Neural cell (in vitro differentiated cells): ENCODE measurements at regions not wholly inside any gene's neighbourhood (a gene's known extent, or its start where the extent isn't known, plus 50 kb on each side); places are given as distances from the start of the nearest gene placed in this dataset.

ENCODE experiments used
- H2AFZ ChIP-seq: fragments of 200-600, 300-800 bp; sonication (generic), shearing (Covaris generic); 2 replicates; pipeline ENCODE4 v1.6.0; 2014; ENCODE audit warnings: low read depth, mild to moderate bottlenecking, antibody characterized with exemption, low read length, moderate library complexity
- H3F3A ChIP-seq: fragments of 200-600 bp; shearing (Covaris generic); 2 replicates; pipeline ENCODE4 v1.6.1; 2016; ENCODE audit warnings: mild to moderate bottlenecking, moderate library complexity, mixed read lengths, antibody characterized with exemption, low read length; ENCODE audit not compliant: insufficient read depth, poor library complexity, severe bottlenecking
- H3K27ac ChIP-seq: fragments of 200-600, 300-800 bp; sonication (generic), shearing (Covaris generic); 2 replicates; pipeline ENCODE4 v1.5.1; 2014; ENCODE audit warnings: mild to moderate bottlenecking, low read length, moderate library complexity
- H3K27me3 ChIP-seq: fragments of 300-800, 200-600 bp; sonication (generic), shearing (Covaris generic); 2 replicates; pipeline ENCODE4 v1.6.0; 2014; ENCODE audit warnings: mild to moderate bottlenecking, low read depth, low read length, moderate library complexity; ENCODE audit not compliant: insufficient read depth
- H3K36me3 ChIP-seq: fragments of 300-800, 200-600 bp; sonication (generic), shearing (Covaris generic); 2 replicates; pipeline ENCODE4 v1.5.1; 2014; ENCODE audit warnings: mild to moderate bottlenecking, antibody characterized with exemption, low read length, moderate library complexity; ENCODE audit not compliant: insufficient read depth
- H3K4me2 ChIP-seq: fragments of 300-800, 200-600 bp; sonication (generic), shearing (Covaris generic); 2 replicates; pipeline ENCODE4 v1.6.0; 2014; ENCODE audit warnings: mild to moderate bottlenecking, low read length
- H3K4me3 ChIP-seq: fragments of 300-800, 200-600 bp; sonication (generic), shearing (Covaris generic); 2 replicates; pipeline ENCODE4 v1.5.1; 2014; ENCODE audit warnings: mild to moderate bottlenecking, low read length, moderate library complexity
- H3K79me2 ChIP-seq: fragments of 200-600 bp; shearing (Covaris generic); replicated peaks from 2 replicates; pipeline ENCODE4 v1.6.0; 2014; ENCODE audit warnings: mild to moderate bottlenecking, low read length, moderate library complexity; ENCODE audit not compliant: insufficient read depth
- H3K9ac ChIP-seq: fragments of 300-800, 200-600 bp; sonication (generic), shearing (Covaris generic); 2 replicates; pipeline ENCODE4 v1.6.1; 2016; ENCODE audit warnings: mild to moderate bottlenecking, low read length, mixed read lengths
- H3K9me2 ChIP-seq: fragments of 200-600 bp; shearing (Covaris generic); 2 replicates; pipeline ENCODE4 v1.6.1; 2016; ENCODE audit warnings: mild to moderate bottlenecking, low read length, mixed read lengths; ENCODE audit not compliant: insufficient read depth
- H3K9me3 ChIP-seq: fragments of 200-600, 300-800 bp; sonication (generic), shearing (Covaris generic); 2 replicates; pipeline ENCODE4 v1.6.1; 2016; ENCODE audit warnings: mild to moderate bottlenecking, mixed run types, low read length, moderate library complexity, mixed read lengths
- H4K20me1 ChIP-seq: fragments of 200-600 bp; shearing (Covaris generic); 2 replicates; pipeline ENCODE4 v1.6.1; 2016; ENCODE audit warnings: mild to moderate bottlenecking, mixed run types; ENCODE audit not compliant: insufficient read depth
- CTCF ChIP-seq: fragments of 450-650 bp; IDR thresholded peaks from 2 replicates; pipeline ENCODE4 v1.5.1; 2014; ENCODE audit warnings: antibody characterized with exemption, mild to moderate bottlenecking, moderate library complexity; ENCODE audit not compliant: poor library complexity, severe bottlenecking
- EP300 ChIP-seq: fragments of 450-650 bp; conservative IDR thresholded peaks from 2 replicates; pipeline ENCODE4 v1.6.1; 2014; ENCODE audit warnings: antibody characterized with exemption, mild to moderate bottlenecking, moderate library complexity; ENCODE audit not compliant: poor library complexity, severe bottlenecking
- EZH2 ChIP-seq: fragments of 200-600, 300-800 bp; shearing (Covaris generic), sonication (generic); IDR thresholded peaks from 2 replicates; pipeline ENCODE4 v1.6.1; 2014; ENCODE audit warnings: antibody characterized with exemption, low read length, borderline replicate concordance, mild to moderate bottlenecking; ENCODE audit not compliant: insufficient read depth, poor library complexity, severe bottlenecking
- MXI1 ChIP-seq: fragments of 450-650 bp; conservative IDR thresholded peaks from 2 replicates; pipeline ENCODE4 v1.6.1; 2014; ENCODE audit warnings: antibody characterized with exemption, mild to moderate bottlenecking; ENCODE audit not compliant: poor library complexity, severe bottlenecking
- POLR2AphosphoS5 ChIP-seq: IDR thresholded peaks from 2 replicates; pipeline ENCODE4 v1.6.1; 2012
- RAD21 ChIP-seq: fragments of 450-650 bp; conservative IDR thresholded peaks from 2 replicates; pipeline ENCODE4 v1.6.1; 2014; ENCODE audit warnings: antibody characterized with exemption, mild to moderate bottlenecking, moderate library complexity
- SMC3 ChIP-seq: fragments of 450-650 bp; conservative IDR thresholded peaks from 2 replicates; pipeline ENCODE4 v1.6.1; 2014; ENCODE audit warnings: antibody characterized with exemption, mild to moderate bottlenecking, moderate library complexity; ENCODE audit not compliant: poor library complexity
- TAF1 ChIP-seq: IDR thresholded peaks from 2 replicates; pipeline ENCODE4 v1.6.1; 2012; ENCODE audit warnings: low read depth
- TF ChIP-seq, protein P1 (sequence below): IDR thresholded peaks from 2 replicates; pipeline ENCODE4 v1.6.1; 2012; ENCODE audit warnings: borderline replicate concordance

- Histone ChIP-seq H3K27me3 (no peaks in the 10 kb centered on the region), H3K9me3 (no peaks in the 10 kb centered on the region), H2AFZ (no peak overlapping the region), H3K79me2 (no peaks in the 10 kb centered on the region), H4K20me1 (no peaks in the 10 kb centered on the region), H3K9ac (no peak overlapping the region), H3K9me2 (no peaks in the 10 kb centered on the region), H3K4me3 (no peak overlapping the region), H3K36me3 (no peaks in the 10 kb centered on the region), H3K27ac (no peak overlapping the region), H3F3A (no peaks in the 10 kb centered on the region), H3K4me2 (no peak overlapping the region)
- TF ChIP-seq POLR2AphosphoS5 (no peak), MXI1 (no peak), EZH2 (no peak), CTCF (no peak), EP300 (no peak)
Measured at GRCh38 chr4:96670381-96670780, 830.5 kb downstream of the PDHA2 start.

- Histone ChIP-seq H3K79me2 (no peaks in the 10 kb centered on the region), H4K20me1 (no peaks in the 10 kb centered on the region), H3K36me3 (no peaks in the 10 kb centered on the region), H3F3A (no peaks in the 10 kb centered on the region), H3K4me2 (no peak overlapping the region), H3K9ac (no peak overlapping the region), H3K27ac (no peak overlapping the region), H2AFZ (no peak overlapping the region), H3K4me3 (no peak overlapping the region), H3K9me3 (no peaks in the 10 kb centered on the region), H3K9me2 (no peaks in the 10 kb centered on the region), H3K27me3 (no peaks in the 10 kb centered on the region)
- TF ChIP-seq SMC3 (no peak), EZH2 (no peak), EP300 (no peak)
Measured at GRCh38 chr4:96675416-96675815, 835.5 kb downstream of the PDHA2 start.

DNA sequence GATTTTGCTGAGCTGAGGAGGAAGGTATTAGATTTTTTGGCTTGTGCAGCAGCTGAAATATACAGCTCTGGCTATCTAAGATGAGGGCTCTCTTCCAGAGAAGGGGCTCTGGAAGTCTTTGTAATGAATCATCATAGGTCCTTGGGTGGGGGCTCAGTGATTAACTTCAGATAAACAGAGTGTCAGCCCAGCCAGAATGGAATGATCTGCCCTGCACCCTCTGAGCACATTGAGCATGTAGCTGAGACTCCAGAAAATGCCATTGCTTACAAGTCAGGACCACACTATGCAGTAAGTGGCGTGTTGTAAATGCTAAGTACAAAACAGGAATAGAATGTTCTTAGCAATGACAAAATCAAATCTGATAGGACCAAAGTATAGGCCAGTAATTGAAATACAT lies 836.0 kb downstream of the PDHA2 start:
- H3K4me2 ChIP-seq, result no peak overlapping the region

More for the DNA sequence above, 836.0 kb downstream of the PDHA2 start:
- no peaks in the 10 kb centered on the region for H3K79me2 ChIP-seq
- H4K20me1 ChIP-seq, result no peaks in the 10 kb centered on the region
- H3K27ac ChIP-seq, result no peak overlapping the region
- H3K9me2 ChIP-seq, result no peaks in the 10 kb centered on the region
- H3K9me3 ChIP-seq, result no peaks in the 10 kb centered on the region
- H3K36me3 ChIP-seq, result no peaks in the 10 kb centered on the region
- H3F3A ChIP-seq, result no peaks in the 10 kb centered on the region
- no peak overlapping the region for H2AFZ ChIP-seq
- no peak overlapping the region for H3K9ac ChIP-seq
- H3K27me3 ChIP-seq, result no peaks in the 10 kb centered on the region
- no peak for TF ChIP-seq SMC3
- TF ChIP-seq CTCF, result no peak
- no peak for TF ChIP-seq POLR2AphosphoS5
- no peak for TF ChIP-seq EZH2
- TF ChIP-seq, protein P1, sequence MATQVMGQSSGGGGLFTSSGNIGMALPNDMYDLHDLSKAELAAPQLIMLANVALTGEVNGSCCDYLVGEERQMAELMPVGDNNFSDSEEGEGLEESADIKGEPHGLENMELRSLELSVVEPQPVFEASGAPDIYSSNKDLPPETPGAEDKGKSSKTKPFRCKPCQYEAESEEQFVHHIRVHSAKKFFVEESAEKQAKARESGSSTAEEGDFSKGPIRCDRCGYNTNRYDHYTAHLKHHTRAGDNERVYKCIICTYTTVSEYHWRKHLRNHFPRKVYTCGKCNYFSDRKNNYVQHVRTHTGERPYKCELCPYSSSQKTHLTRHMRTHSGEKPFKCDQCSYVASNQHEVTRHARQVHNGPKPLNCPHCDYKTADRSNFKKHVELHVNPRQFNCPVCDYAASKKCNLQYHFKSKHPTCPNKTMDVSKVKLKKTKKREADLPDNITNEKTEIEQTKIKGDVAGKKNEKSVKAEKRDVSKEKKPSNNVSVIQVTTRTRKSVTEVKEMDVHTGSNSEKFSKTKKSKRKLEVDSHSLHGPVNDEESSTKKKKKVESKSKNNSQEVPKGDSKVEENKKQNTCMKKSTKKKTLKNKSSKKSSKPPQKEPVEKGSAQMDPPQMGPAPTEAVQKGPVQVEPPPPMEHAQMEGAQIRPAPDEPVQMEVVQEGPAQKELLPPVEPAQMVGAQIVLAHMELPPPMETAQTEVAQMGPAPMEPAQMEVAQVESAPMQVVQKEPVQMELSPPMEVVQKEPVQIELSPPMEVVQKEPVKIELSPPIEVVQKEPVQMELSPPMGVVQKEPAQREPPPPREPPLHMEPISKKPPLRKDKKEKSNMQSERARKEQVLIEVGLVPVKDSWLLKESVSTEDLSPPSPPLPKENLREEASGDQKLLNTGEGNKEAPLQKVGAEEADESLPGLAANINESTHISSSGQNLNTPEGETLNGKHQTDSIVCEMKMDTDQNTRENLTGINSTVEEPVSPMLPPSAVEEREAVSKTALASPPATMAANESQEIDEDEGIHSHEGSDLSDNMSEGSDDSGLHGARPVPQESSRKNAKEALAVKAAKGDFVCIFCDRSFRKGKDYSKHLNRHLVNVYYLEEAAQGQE, result no peak
- TF ChIP-seq MXI1, result no peak
- no peak for TF ChIP-seq TAF1
- TF ChIP-seq RAD21, result no peak
- no peak for TF ChIP-seq EP300
- no peak overlapping the region for H3K4me3 ChIP-seq
